NCI-H82 treated with DMSO at 0.1 percent for 48 hours (cell line): ENCODE measurements at regions not wholly inside any gene's neighbourhood (a gene's known extent, or its start where the extent isn't known, plus 50 kb on each side); places are given as distances from the start of the nearest gene placed in this dataset.

Experiments
- DNase-seq: peaks from one replicate; lab custom pipeline; 2025; ENCODE audit not compliant: unreplicated experiment; lab: John Stamatoyannopoulos, UW

DNA sequence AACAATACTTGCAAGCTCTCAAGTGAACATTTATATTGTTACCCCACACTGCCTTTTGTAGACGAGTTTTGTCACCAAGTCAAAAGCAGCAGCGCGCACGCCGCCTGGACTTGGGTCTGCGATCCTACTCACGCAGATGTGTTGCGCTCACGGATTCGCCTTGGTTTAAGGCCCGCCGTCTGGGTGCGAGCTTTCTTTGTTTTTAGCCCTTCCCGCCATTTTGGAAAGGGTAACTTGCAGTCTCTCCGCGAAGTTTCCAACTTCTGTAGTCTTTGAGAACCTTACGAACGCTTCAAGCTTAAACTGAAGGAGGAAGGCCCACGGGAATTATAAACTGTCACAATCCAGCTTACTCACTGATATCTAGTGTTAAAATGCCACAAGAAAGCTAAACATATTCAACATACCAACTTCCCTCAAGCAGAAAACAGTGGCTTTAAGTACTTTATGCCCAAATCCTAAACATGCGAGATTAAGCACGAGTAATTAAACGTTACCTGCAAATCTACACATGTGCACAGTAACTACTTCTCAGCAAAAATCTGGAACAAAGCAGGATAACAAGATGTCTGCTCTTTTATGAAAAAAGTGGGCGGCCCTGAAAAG, 80.4 kb upstream of the BTN3A2 start:
- DNase-seq: peak; percentile 39

DNA sequence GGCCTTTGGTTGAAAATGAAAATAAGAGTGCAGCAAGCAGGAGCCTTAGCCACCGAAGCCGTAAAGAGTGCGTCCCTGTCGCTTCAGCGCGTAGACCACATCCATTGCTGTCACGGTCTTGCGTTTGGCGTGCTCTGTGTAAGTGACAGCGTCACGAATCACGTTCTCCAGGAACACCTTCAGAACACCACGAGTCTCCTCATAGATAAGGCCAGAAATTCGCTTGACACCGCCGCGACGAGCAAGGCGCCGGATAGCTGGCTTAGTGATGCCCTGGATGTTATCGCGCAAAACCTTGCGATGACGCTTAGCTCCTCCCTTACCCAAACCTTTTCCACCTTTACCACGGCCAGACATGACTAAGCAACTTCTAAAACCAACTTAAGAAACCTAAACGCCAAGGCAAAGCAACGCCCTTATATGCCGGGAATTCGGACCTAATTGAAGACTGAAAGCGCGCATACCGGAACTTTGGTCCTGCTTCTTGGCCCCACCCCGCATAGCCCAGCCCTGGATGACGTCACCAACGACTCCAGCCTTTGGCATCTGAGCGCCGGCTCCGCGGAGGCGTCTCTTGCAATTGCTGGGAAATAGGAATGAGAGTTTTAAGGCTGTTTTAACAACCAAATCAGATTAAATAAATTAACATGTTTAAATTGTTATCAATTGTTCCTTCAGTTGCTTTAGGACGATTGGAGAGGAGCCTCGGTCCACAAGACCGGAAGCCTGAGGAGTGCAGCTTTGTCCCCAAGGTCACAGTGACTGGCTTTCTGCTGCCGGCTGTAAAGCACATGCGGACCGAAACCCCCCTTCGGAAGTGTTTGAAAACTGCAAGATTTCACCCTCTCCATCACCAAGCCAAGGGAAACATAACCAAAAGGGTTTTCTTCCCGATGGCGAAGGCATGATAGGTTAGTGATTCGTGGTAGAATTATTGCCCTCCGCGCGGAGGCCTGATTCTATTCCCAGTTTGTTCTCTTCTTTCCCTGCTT, 79.6 kb upstream of the BTN3A2 start:
- peak; percentile 98 for DNase-seq

- DNase-seq: peak; percentile 66
These were observed 78.7 kb upstream of the BTN3A2 start for GRCh38 chr6:26286168-26286877.

DNA sequence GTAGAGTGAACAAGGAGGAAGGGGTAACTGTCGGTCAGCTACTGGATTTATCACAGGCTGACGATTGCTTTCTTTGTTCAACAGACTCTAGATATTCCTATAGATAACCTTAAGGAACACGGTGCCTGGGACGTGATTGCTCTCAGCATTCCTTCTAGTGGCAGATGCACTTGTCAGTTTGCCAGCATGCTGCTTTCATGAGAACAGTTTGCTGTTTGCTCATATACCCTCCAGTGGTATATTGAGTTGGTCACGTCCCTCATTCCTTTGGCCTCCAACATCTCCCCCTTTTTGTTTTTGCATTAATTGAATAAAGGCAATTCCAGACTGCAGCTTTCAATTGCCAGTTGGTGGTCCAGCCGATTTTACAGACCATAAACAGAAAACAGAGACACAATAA, 76.8 kb upstream of the BTN3A2 start:
- DNase-seq: no peak

DNA sequence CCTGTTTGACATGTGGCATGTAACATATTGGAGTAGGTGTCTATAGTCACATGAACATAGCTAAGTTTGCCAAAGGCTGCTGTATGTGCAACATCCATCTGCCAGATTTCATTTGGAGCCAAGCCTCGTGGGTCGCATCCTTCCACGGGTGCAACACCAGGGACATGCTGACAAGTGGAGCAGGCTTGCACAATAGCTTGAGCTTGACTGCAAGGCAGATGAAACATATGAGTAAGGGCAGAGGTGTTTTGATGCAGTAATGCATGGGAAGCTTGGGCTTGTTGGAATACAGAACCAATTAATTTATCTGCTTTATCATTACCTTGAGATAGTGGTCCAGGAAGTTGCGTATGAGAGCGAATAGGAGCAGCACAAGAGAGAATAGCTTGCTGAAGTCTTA, 74.1 kb upstream of the BTN3A2 start:
- no peak for DNase-seq

- DNase-seq: no peak
These were observed 72.3 kb upstream of the BTN3A2 start for GRCh38 chr6:26292709-26293108.

- DNase-seq: no peak
These were observed 70.7 kb upstream of the BTN3A2 start for GRCh38 chr6:26294302-26294701.

DNA sequence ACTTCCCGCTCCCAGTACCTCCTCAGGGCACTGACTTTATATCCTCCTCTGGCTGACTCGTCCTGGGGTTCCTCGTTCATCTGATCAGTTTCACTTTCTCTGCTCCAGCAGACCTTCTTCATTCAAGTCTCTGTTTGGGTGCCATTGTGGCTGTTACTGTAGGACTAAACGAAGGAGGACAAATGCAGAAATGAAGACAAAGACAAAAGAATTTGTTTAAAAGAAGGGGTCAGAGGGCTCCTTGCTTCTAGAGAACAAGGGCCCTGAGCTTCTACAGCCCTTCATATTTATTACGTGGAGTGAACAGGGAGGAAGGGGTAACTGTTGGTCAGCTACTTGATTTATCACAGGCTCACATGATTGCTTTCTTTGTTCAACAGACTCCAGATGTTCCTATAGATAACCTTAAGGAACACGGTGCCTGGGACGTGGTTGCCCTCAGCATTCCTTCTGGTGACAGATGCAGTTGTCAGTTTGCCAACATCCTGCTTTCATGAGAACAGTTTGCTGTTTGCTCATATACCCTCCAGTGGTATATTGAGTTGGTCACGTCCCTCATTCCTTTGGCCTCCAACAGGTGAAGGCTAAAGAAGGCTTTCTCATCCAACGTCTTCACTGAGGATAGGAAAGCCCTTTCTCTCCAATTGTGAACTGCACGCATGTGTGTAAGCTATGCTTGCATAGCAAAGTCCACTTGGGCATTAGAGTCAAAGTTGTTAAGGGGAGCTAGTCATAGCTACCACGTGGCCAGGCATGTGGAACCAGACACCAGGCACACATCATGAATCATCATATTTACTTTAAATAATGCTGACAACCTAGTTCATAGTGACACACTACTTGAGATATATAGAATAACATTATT, 69.1 kb upstream of the BTN3A2 start:
- DNase-seq: no peak

GRCh38 chr6:26296556-26296856, 68.5 kb upstream of the BTN3A2 start:
- no peak for DNase-seq

GRCh38 chr6:26296857-26297648, 67.9 kb upstream of the BTN3A2 start:
- no peak for DNase-seq

GRCh38 chr6:26299286-26300042, 65.5 kb upstream of the BTN3A2 start:
- no peak for DNase-seq

DNA sequence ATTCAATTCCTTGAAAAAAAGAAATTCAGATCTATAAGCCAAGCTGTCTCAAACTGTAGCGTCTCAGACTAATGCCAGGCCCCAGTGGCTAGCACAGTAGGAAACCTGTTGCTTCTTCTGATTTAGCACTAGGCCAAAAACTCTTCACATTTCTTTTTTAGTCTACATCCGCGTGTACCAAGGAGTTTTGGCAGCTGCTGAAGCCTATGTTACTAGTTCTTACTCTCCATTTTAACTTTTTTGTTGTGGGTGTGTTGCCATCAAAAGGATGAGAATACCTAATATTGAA, 65.0 kb upstream of the BTN3A2 start:
- DNase-seq: no peak

GRCh38 chr6:26300359-26300758, 64.6 kb upstream of the BTN3A2 start:
- DNase-seq: no peak

- DNase-seq: no peak
These were observed 64.2 kb upstream of the BTN3A2 start for GRCh38 chr6:26300828-26301227.

DNA sequence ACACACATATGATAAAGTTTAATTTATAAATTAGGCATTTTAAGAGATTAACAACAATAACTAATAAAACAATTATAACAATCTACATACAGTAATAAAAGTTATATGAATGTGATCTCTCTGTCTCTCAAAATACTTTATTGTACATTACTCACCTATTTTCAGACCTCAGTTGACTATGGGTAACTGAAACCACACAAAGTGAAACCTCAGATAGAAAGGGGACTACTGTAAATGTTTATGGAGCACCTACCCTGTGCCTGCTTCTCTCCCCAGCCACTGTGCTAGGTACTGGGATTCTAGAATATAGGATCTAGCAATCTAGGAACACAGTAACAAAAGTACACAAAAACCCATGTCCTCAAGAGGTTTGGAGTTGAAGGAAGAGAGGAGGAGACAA, 63.4 kb upstream of the BTN3A2 start:
- DNase-seq: no peak

GRCh38 chr6:26302941-26303559, 61.9 kb upstream of the BTN3A2 start:
- DNase-seq: no peak

DNA sequence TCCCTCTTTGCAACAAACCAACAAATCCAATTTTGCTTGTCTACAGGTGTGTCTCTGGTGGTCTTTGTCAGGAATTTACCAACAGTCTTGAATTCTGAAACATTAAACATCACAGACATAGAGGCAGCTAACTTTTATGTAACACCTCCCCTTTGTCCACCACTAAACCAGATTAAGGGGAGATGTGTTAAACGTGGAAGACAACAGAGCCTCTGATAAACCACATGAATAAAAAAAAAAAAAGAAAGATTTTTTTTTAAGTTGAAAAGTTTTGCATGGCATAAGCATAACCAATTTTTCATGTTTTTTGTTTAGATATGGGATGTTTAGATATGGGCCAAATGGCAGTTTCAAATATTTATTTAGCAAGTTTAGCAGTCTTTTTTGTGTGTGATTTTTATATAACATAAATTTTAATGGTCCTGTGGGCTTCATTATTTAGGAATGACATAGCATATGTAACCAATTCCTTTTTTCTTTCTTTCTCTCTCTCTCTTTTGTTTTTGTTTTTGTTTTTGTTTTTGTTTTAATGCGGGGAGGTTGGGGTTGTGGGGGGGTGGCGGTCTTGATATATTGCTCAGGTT, 60.7 kb upstream of the BTN3A2 start:
- DNase-seq: no peak

GRCh38 chr6:26304797-26305640, 60.0 kb upstream of the BTN3A2 start:
- DNase-seq: no peak
